C4-2B (cell line): ENCODE measurements at regions not wholly inside any gene's neighbourhood (a gene's known extent, or its start where the extent isn't known, plus 50 kb on each side); places are given as distances from the start of the nearest gene placed in this dataset.

Source experiments
- ZFX ChIP-seq: fragments of 450-650 bp; IDR thresholded peaks from 2 replicates; pipeline ENCODE4 v1.6.1; 2017
- TF ChIP-seq, protein P1 (sequence below): fragments of 450-650 bp; conservative IDR thresholded peaks from 2 replicates; pipeline ENCODE4 v1.5.1; 2017; ENCODE audit warnings: mild to moderate bottlenecking

DNA sequence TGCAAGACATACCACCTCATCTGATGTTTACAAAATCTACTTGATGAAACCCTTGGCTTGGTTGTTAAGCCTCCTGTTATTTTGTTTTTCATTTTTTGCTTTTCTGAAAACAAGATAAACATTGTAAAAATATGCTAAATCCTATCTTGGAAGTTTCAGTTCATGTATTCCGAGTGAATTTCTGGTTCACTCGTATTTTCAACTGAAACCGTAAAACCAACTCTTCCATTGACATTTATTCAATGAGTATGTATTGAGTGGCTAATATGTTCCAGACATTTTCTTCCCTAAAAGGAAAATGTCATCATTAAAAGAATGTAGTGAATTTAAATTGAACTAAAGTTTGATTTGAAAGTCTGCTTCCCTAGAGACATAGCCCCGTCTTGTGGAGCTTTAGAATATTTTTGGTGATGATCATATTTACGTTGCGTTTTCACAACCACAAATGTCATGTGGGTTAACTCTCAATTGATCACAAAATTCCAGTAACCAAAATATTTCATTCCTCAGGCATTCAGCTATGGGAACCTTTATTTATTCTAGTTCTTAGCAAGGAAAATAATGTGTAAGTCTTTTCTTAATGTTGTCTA lies 204.2 kb downstream of the MBD2 start:
- TF ChIP-seq, protein P1, sequence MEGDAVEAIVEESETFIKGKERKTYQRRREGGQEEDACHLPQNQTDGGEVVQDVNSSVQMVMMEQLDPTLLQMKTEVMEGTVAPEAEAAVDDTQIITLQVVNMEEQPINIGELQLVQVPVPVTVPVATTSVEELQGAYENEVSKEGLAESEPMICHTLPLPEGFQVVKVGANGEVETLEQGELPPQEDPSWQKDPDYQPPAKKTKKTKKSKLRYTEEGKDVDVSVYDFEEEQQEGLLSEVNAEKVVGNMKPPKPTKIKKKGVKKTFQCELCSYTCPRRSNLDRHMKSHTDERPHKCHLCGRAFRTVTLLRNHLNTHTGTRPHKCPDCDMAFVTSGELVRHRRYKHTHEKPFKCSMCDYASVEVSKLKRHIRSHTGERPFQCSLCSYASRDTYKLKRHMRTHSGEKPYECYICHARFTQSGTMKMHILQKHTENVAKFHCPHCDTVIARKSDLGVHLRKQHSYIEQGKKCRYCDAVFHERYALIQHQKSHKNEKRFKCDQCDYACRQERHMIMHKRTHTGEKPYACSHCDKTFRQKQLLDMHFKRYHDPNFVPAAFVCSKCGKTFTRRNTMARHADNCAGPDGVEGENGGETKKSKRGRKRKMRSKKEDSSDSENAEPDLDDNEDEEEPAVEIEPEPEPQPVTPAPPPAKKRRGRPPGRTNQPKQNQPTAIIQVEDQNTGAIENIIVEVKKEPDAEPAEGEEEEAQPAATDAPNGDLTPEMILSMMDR: no peak
- no peak for TF ChIP-seq ZFX
